IMR-90 (cell line): ENCODE measurements at regions not wholly inside any gene's neighbourhood (a gene's known extent, or its start where the extent isn't known, plus 50 kb on each side); places are given as distances from the start of the nearest gene placed in this dataset.

Experiments used
- ATAC-seq: fragments of 200-7000 bp; cut with Tn5 transposase; 2 replicates; pipeline ENCODE4 v1.9.1; 2020; ENCODE audit warnings: low read depth, mild to moderate bottlenecking, moderate library complexity
- BruUV-seq: library from RNA; stranded (reverse); fragments of 400-500 nt; replicated peaks from 2 replicates; lab custom pipeline; 2021; lab: Mats Ljungman, UMichigan
- CTCF ChIA-PET: fragments of 300-600 bp; formaldehyde crosslinking; extraction: SDS; loops from one replicate; lab custom pipeline; 2021; ENCODE audit warnings: antibody characterized with exemption; lab: Yijun Ruan, JAX
- POLR2A ChIA-PET: fragments of 300-600 bp; sonication (Branson Sonifier 250); formaldehyde crosslinking; loops from one replicate; lab custom pipeline; 2022; ENCODE audit warnings: antibody characterized with exemption; ENCODE audit not compliant: unreplicated experiment; lab: Charles Lee
- DNase-seq: peaks from one replicate; pipeline ENCODE4 v3.0.0; 2013
- H2AFZ ChIP-seq: replicated peaks from 2 replicates; pipeline ENCODE3; 2013; ENCODE audit warnings: low read length, mild to moderate bottlenecking; ENCODE audit not compliant: poor library complexity
- H2AK5ac ChIP-seq: 2 replicates; pipeline ENCODE4 v1.6.1; 2013; ENCODE audit warnings: low read depth, low read length, inconsistent platforms
- H2AK9ac ChIP-seq: replicated peaks from 2 replicates; pipeline ENCODE3; 2013; ENCODE audit warnings: mild to moderate bottlenecking, low read depth, low read length, moderate library complexity; ENCODE audit not compliant: poor library complexity
- H2BK120ac ChIP-seq: 2 replicates; pipeline ENCODE4 v1.6.1; 2013; ENCODE audit warnings: low read depth, low read length, inconsistent platforms
- H2BK15ac ChIP-seq: 3 replicates; pipeline ENCODE4 v1.6.1; 2013; ENCODE audit warnings: low read depth, low read length, inconsistent platforms
- H2BK20ac ChIP-seq: 2 replicates; pipeline ENCODE4 v1.6.1; 2013; ENCODE audit warnings: low read depth, mild to moderate bottlenecking, inconsistent platforms, low read length, moderate library complexity
- H2BK5ac ChIP-seq: 2 replicates; pipeline ENCODE4 v1.6.1; 2013; ENCODE audit warnings: mild to moderate bottlenecking, low read depth, low read length, inconsistent platforms; ENCODE audit not compliant: poor library complexity, severe bottlenecking
- H3K14ac ChIP-seq: replicated peaks from 2 replicates; pipeline ENCODE4 v1.6.1; 2013; ENCODE audit warnings: low read depth, low read length, inconsistent platforms
- H3K18ac ChIP-seq: 2 replicates; pipeline ENCODE4 v1.6.1; 2013; ENCODE audit warnings: low read depth, low read length, control low read depth
- H3K23ac ChIP-seq: 2 replicates; pipeline ENCODE4 v1.6.1; 2013; ENCODE audit warnings: low read depth, low read length, inconsistent platforms
- H3K27ac ChIP-seq: 2 replicates; pipeline ENCODE4 v1.5.1; 2013; ENCODE audit warnings: mild to moderate bottlenecking, control low read depth, low read length; ENCODE audit not compliant: insufficient read depth
- H3K27me3 ChIP-seq: 2 replicates; pipeline ENCODE4 v1.6.1; 2013; ENCODE audit warnings: low read length; ENCODE audit not compliant: control insufficient read depth, insufficient read depth
- H3K36me3 ChIP-seq: 2 replicates; pipeline ENCODE4 v1.6.1; 2013; ENCODE audit warnings: low read length, mixed read lengths; ENCODE audit not compliant: control insufficient read depth, insufficient read depth
- H3K4ac ChIP-seq: 2 replicates; pipeline ENCODE4 v1.6.1; 2013; ENCODE audit warnings: low read depth, low read length, inconsistent platforms
- H3K4me1 ChIP-seq: 2 replicates; pipeline ENCODE4 v1.6.1; 2013; ENCODE audit warnings: low read length, mixed read lengths; ENCODE audit not compliant: control insufficient read depth, insufficient read depth
- H3K4me2 ChIP-seq: 2 replicates; pipeline ENCODE4 v1.6.1; 2013; ENCODE audit warnings: low read depth, mild to moderate bottlenecking, control low read depth, low read length, moderate library complexity
- H3K4me3 ChIP-seq: 2 replicates; pipeline ENCODE4 v1.5.1; 2013; ENCODE audit warnings: low read depth, mild to moderate bottlenecking, control low read depth, low read length, moderate library complexity; ENCODE audit not compliant: insufficient read depth
- H3K56ac ChIP-seq: 2 replicates; pipeline ENCODE4 v1.6.1; 2013; ENCODE audit warnings: low read length, inconsistent platforms; ENCODE audit not compliant: insufficient read depth; ENCODE audit errors: extremely low read depth
- H3K79me1 ChIP-seq, 2 experiments: 2 replicates each; pipeline ENCODE4 v1.6.1; 2013; ENCODE audit warnings: low read length in 2 of 2, inconsistent platforms in 1 of 2, low read depth in 1 of 2
- H3K9ac ChIP-seq: 2 replicates; pipeline ENCODE4 v1.6.1; 2013; ENCODE audit warnings: low read depth, low read length, control low read depth
- H3K9me1 ChIP-seq: 2 replicates; pipeline ENCODE4 v1.6.1; 2013; ENCODE audit warnings: low read length, inconsistent platforms; ENCODE audit not compliant: insufficient read depth
- H3K9me3 ChIP-seq: 2 replicates; pipeline ENCODE4 v1.6.1; 2013; ENCODE audit warnings: low read length; ENCODE audit not compliant: control insufficient read depth, insufficient read depth
- H4K20me1 ChIP-seq: 2 replicates; pipeline ENCODE4 v1.6.1; 2013; ENCODE audit warnings: low read length, inconsistent platforms; ENCODE audit not compliant: insufficient read depth
- H4K5ac ChIP-seq: 2 replicates; pipeline ENCODE4 v1.6.1; 2013; ENCODE audit warnings: mild to moderate bottlenecking, low read depth, low read length, control low read depth
- H4K8ac ChIP-seq, 2 experiments: 2 replicates each; pipeline ENCODE4 v1.6.1; 2013; ENCODE audit warnings: low read depth in 2 of 2, low read length in 2 of 2, control low read depth in 1 of 2, inconsistent platforms in 1 of 2
- H4K91ac ChIP-seq: 2 replicates; pipeline ENCODE4 v1.6.1; 2013; ENCODE audit warnings: low read depth, low read length, inconsistent platforms; ENCODE audit not compliant: insufficient read depth
- BHLHE40 ChIP-seq: fragments of 150-350 bp; IDR thresholded peaks from 2 replicates; pipeline ENCODE4 v1.6.1; 2016; ENCODE audit warnings: mild to moderate bottlenecking, low read depth, low read length
- FOS ChIP-seq: fragments of 150-350 bp; IDR thresholded peaks from 2 replicates; pipeline ENCODE4 v1.6.1; 2016; ENCODE audit warnings: low read depth, low read length
- NFE2L2 ChIP-seq: fragments of 150-350 bp; IDR thresholded peaks from 2 replicates; pipeline ENCODE4 v1.6.1; 2016; ENCODE audit warnings: low read depth, mild to moderate bottlenecking, low read length
- RAD21 ChIP-seq: IDR thresholded peaks from 2 replicates; pipeline ENCODE4 v1.6.1; 2012; ENCODE audit warnings: low read length, improper control_type of control experiment
- RCOR1 ChIP-seq: IDR thresholded peaks from 2 replicates; pipeline ENCODE4 v1.6.1; 2012; ENCODE audit warnings: mild to moderate bottlenecking, low read length, improper control_type of control experiment; ENCODE audit not compliant: insufficient replicate concordance
- WGBS, 2 experiments: methylation state at CpG; one replicate each; pipeline versions ENCODE4 v1.1.5 to v1.1.7; 2013; ENCODE audit warnings: missing lambda C conversion rate in 2 of 2; ENCODE audit not compliant: insufficient read length in 1 of 2; ENCODE audit errors: extremely low coverage in 2 of 2; 5-methylcytosine and 5-hydroxymethylcytosine counted together
- dilution Hi-C: fragments of 300-500 bp; cut with HindIII; formaldehyde crosslinking; loops from one replicate; pipeline ENCODE4 v1.14.3; 2018; ENCODE audit warnings: low sequenced_read_pairs; ENCODE audit not compliant: unreplicated experiment
- in situ Hi-C: fragments of 300-500 bp; cut with MboI; formaldehyde crosslinking; loops from 3 replicates; pipeline ENCODE4 v1.14.3; 2019; ENCODE audit warnings: low sequenced_read_pairs, inconsistent platforms, mixed read lengths
- intact Hi-C: fragments of 100-400 bp; cut with micrococcal nuclease; formaldehyde crosslinking; loops from 2 replicates; pipeline ENCODE4 v1.10.0; 2022

GRCh38 chr10:3895045-3895631 is 110.1 kb upstream of the KLF6 start:
- Histone ChIP-seq H3K9me1 (peaks cover 7% of the 10 kb centered on the region), H2AK9ac (no peak overlapping the region), H4K20me1 (no peaks in the 10 kb centered on the region), H4K91ac (peak overlapping the region; percentile 98), H2BK5ac (peak overlapping the region; percentile 96), H3K9me3 (no peaks in the 10 kb centered on the region), H2BK15ac (peak overlapping the region; percentile 45; the same call in 2 of the 3 replicates), H2BK20ac (peak overlapping the region; percentile 79), H3K9ac (peak overlapping the region; percentile 33; the same call in 1 of the 2 replicates), H2BK120ac (peak overlapping the region; percentile 100), H3K27ac (peak overlapping the region; percentile 77), H3K36me3 (no peaks in the 10 kb centered on the region), H3K27me3 (no peaks in the 10 kb centered on the region), H4K5ac (peak overlapping the region; percentile 85), H3K18ac (peak overlapping the region; percentile 95), H2AFZ (no peak overlapping the region), H3K4me1 (peaks cover 23% of the 10 kb centered on the region), H3K4me3 (no peak overlapping the region), H3K4me2 (peak overlapping the region; percentile 33; the same call in 1 of the 2 replicates), H3K23ac (peak overlapping the region; percentile 67), H3K56ac (no peak overlapping the region), H3K4ac (peak overlapping the region; percentile 98), H4K8ac (peak overlapping the region; percentile 25 to 96; a peak in 3 of 4 replicates), H2AK5ac (peak overlapping the region; percentile 59; the same call in 1 of the 2 replicates), H3K79me1 (peaks cover 0 to 5% of the 10 kb centered on the region in 2 experiments; a peak in 2 of 4 replicates), H3K14ac (peak overlapping the region; percentile 64)
- DNase-seq (peak; percentile 63), ATAC-seq (peak; percentile 18)
- intact Hi-C loops: no loop called here
- POLR2A ChIA-PET: interaction anchor here (0.6 to 0.7 kb wide), 2 partner anchors 87 to 112 kb away, joined by 3 to 4 read pairs; no protein-coding TSS in a partner anchor
- no TSS peak for BruUV-seq
- TF ChIP-seq RCOR1 (no peak), BHLHE40 (peak; percentile 42; the same call in 1 of the 2 replicates), FOS (no peak), RAD21 (peak; percentile 3; the same call in 1 of the 2 replicates), NFE2L2 (no peak)
- no CpG with 5 or more reads among the region's 5 CpGs for WGBS, 2 experiments
- CTCF ChIA-PET: interaction anchor here (0.6 kb wide), 1 partner anchor 731 kb away, joined by 3 read pairs; no protein-coding TSS in a partner anchor
- in situ Hi-C loops: no loop called here
- dilution Hi-C loops: no loop called here
